Activated naive CD4-positive, alpha-beta T cell treated with anti-CD3 and anti-CD28 coated beads, Interleukin-2, amount 50 U/mL, for 24 hours (primary cell): ENCODE measurements at regions not wholly inside any gene's neighbourhood (a gene's known extent, or its start where the extent isn't known, plus 50 kb on each side); places are given as distances from the start of the nearest gene placed in this dataset.
"Not testable (repeated sequence)": the region's sequence is repeated elsewhere in the genome, so short reads cannot be mapped to it uniquely, and the experiment has no call there.

Source experiments
- H3K27ac Mint-ChIP-seq: one replicate; pipeline ENCODE4 v1.8.0; 2021; ENCODE audit warnings: mild to moderate bottlenecking, mixed read lengths
- H3K27me3 Mint-ChIP-seq: one replicate; pipeline ENCODE4 v1.8.0; 2021; ENCODE audit warnings: mixed read lengths
- H3K36me3 Mint-ChIP-seq: one replicate; pipeline ENCODE4 v1.8.0; 2021; ENCODE audit warnings: mixed read lengths
- H3K4me1 Mint-ChIP-seq: one replicate; pipeline ENCODE4 v1.8.0; 2021; ENCODE audit warnings: mixed read lengths
- H3K4me3 Mint-ChIP-seq: one replicate; pipeline ENCODE4 v1.8.0; 2021; ENCODE audit warnings: mild to moderate bottlenecking, mixed read lengths
- H3K9me3 Mint-ChIP-seq: one replicate; pipeline ENCODE4 v1.8.0; 2021; ENCODE audit warnings: mixed read lengths

DNA sequence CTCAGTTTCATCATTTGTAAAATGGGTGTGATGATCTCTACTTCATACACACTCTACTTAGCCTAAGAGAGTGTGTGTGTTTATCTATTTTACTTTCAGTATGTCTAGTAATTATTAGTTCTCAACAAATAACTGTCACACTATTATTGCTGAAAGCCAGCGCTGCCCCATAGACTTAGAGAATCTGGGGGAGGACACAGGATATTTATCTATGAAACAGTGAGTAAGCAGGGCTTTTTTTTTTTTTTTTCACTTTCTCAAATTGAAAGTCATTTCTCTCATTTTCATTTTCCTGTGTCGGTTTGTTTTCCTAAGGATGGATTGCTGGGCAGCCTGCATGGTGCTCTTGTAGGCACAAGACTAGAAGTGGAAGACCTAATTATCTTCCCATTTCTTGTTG, 248.4 kb upstream of the RPS23 start:
- Mint-ChIP-seq H3K27ac (no peak overlapping the region), H3K4me3 (no peak overlapping the region), H3K27me3 (no peaks in the 10 kb centered on the region), H3K4me1 (no peaks in the 10 kb centered on the region), H3K36me3 (no peaks in the 10 kb centered on the region), H3K9me3 (no peaks in the 10 kb centered on the region)

DNA sequence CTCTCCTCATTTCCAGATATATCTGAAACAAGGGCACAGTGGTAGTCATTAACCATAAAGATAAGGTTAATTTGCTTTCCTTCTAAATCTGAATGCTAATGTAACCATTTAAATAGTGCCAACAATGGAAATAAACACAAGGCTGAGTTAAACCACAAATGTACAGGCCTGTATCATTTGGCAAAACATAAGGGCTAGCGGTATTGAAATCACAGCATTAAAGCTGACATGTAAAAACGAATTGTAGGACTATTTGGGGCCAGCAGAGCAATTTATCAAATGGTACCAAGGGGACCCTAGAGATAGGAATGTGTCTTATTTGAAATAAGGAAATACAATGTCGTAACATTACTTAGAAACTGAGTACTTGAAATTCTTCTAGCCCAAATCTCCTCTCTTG, 247.5 kb upstream of the RPS23 start:
- Mint-ChIP-seq H3K4me1 (no peaks in the 10 kb centered on the region), H3K36me3 (no peaks in the 10 kb centered on the region), H3K4me3 (no peak overlapping the region), H3K9me3 (no peaks in the 10 kb centered on the region), H3K27me3 (no peaks in the 10 kb centered on the region), H3K27ac (no peak overlapping the region)

DNA sequence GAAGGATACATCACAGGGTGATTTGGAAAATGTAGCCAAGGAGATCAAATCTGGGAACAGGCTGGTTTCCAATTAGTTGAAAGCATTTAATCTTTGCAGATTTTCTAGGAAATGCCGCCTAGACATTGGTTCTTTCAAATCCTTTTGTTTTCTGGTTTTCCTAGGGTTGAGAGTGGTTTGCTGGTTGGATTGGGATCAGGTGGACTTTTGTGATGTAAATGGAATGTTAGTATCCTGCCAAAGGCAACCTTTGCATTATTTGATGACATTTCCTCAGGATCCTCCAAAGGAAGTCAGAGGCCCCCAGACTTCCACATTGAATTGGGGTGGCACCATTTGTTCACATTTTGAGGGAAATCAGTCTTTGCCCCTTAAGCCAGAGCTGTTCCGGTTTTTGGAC, 245.5 kb upstream of the RPS23 start:
- Mint-ChIP-seq H3K4me1 (no peaks in the 10 kb centered on the region), H3K4me3 (no peak overlapping the region), H3K9me3 (no peaks in the 10 kb centered on the region), H3K36me3 (no peaks in the 10 kb centered on the region), H3K27ac (no peak overlapping the region), H3K27me3 (no peaks in the 10 kb centered on the region)

DNA sequence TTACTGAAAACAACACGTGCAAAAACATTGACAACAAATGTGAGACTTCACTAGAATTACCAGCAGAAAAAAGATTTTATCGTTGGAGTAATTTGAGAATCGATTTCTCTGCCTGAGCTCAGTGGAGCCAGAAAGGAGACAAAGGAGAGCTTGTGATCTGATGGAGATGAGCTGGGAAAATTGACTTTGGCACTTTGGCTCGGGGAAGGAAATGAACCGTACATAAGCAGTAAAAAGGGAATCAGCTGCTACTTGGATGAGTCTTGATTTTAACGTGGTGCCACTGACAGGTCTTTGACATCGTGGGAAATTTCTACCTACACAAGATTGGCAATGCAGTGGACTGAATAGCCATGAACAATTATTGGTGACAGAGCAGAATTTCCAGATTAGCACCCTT, 244.7 kb upstream of the RPS23 start:
- H3K9me3 Mint-ChIP-seq: no peaks in the 10 kb centered on the region

DNA sequence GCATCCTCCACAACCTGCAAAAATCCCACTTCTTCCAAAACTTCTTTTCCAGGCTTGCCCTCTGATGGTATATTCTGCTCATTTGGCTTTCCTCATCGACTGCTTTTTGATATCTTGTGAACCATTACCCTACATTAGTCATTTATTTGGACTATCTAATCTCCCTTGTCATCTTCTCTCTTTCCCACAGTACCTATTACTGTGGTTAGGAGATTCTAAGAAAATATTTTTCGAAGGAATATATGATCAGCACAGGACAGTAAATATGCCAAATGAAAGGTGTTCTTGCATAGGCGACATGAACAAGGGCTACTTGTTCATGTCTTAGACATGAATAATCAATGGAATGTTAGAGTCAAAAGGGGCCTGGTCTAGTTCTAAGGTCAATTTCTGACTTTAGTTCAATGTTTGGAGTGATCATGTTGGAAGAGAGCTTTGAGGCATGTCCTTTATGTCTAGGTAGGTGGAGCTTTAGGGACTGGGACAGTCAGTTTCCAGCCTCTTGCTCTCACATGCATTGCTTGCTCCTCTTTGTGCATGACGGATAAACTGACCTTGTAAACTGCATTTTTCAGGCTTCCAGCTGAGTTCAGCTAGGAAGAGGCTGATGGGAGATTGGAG, 243.4 kb upstream of the RPS23 start:
- Mint-ChIP-seq H3K9me3 (no peaks in the 10 kb centered on the region), H3K27ac (no peak overlapping the region), H3K4me3 (no peak overlapping the region), H3K27me3 (no peaks in the 10 kb centered on the region), H3K4me1 (no peaks in the 10 kb centered on the region), H3K36me3 (no peaks in the 10 kb centered on the region)

More for the DNA sequence above, 244.7 kb upstream of the RPS23 start:
- H3K27ac Mint-ChIP-seq: no peak overlapping the region
- H3K4me1 Mint-ChIP-seq: no peaks in the 10 kb centered on the region
- H3K4me3 Mint-ChIP-seq: no peak overlapping the region
- no peaks in the 10 kb centered on the region for H3K36me3 Mint-ChIP-seq
- H3K27me3 Mint-ChIP-seq: no peaks in the 10 kb centered on the region

DNA sequence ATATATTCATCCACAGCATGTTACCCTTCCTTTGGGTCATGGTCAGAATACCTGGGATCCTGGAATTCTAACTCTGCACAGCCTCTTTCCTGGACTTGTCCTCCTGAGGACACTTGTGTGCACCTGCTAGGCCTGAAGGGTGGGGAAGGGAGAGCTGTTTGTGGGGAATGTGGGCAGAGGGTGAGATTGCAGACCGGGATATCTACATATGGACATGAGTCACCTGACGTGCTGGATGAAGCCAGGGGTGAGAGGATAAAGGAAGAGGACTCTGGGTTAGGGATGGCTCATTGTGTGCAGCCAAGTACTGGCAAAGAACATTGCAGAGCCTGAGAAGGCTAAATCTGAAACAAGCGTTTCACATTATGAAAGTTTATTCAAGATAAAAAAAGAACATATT, 241.4 kb upstream of the RPS23 start:
- H3K9me3 Mint-ChIP-seq: no peaks in the 10 kb centered on the region
- H3K4me1 Mint-ChIP-seq: no peaks in the 10 kb centered on the region
- no peaks in the 10 kb centered on the region for H3K27me3 Mint-ChIP-seq
- no peak overlapping the region for H3K4me3 Mint-ChIP-seq
- H3K27ac Mint-ChIP-seq: no peak overlapping the region
- no peaks in the 10 kb centered on the region for H3K36me3 Mint-ChIP-seq

DNA sequence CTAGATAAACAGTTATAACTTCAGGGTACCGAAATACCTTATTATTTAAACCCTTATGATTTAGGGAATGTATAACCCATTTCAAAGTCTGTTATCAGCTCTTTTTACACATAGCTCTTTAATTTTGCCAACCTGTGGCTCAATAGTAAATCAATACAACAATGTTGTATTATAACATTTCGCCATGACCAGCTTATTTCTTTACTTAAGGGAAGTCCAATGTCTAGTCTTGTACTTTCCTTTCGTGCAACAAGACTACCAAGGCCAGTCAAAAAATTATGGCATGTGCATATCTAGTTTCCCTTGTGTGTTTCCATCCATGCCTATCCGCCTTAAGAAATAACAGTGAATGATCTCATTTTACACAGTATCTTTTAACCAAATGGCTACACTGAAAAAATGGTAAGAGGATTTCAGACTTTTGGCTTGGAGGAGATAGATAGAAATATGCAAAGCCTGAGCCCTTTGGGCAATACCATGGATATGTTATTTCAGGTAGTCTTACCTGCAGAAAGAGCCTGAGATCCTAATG, 239.5 kb upstream of the RPS23 start:
- Mint-ChIP-seq H3K36me3 (no peaks in the 10 kb centered on the region), H3K27ac (no peak overlapping the region), H3K27me3 (no peaks in the 10 kb centered on the region), H3K4me3 (no peak overlapping the region), H3K4me1 (no peaks in the 10 kb centered on the region), H3K9me3 (no peaks in the 10 kb centered on the region)

DNA sequence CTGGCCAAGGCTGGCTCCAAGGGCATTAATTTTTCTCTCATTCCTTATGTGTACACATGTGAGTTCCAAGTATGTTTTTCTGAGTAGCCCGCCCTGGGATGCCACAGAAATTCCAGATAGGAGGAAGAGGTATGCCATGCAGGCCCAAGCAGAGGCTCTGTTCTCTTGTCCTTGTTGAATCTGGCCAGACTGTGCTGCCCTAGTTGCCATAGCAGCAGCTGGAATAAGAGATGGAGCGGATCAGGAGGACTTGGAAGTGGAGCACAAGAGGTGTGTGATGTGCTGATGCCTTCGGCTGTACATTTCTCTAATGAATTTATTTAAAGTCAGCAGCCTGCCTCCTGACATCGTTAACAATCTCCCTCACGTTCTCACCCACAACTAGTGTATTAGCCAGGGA, 235.6 kb upstream of the RPS23 start:
- Mint-ChIP-seq H3K9me3 (peaks cover 3% of the 10 kb centered on the region), H3K27ac (no peak overlapping the region), H3K4me1 (no peaks in the 10 kb centered on the region), H3K4me3 (no peak overlapping the region), H3K27me3 (no peaks in the 10 kb centered on the region), H3K36me3 (no peaks in the 10 kb centered on the region)

DNA sequence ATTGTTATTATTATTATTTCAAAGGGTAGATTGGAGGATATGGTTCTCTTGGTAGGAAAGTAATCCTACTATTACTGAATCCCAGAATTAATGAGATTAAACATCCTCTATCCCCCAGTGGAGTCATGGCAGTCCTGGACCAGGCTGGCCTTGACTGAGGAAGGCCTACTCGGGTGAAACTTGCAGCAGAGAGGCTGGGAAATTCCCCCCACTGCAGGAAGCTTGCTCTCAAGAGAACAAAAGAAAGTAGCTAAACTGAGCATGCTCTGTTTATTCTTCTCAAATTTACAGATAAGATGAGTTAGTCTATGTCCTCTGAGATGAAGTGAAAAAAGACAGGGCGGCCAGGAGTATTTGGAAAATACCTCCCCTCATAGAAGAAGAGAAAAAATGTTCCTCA, 233.9 kb upstream of the RPS23 start:
- no peak overlapping the region for H3K27ac Mint-ChIP-seq
- H3K4me1 Mint-ChIP-seq: no peaks in the 10 kb centered on the region

DNA sequence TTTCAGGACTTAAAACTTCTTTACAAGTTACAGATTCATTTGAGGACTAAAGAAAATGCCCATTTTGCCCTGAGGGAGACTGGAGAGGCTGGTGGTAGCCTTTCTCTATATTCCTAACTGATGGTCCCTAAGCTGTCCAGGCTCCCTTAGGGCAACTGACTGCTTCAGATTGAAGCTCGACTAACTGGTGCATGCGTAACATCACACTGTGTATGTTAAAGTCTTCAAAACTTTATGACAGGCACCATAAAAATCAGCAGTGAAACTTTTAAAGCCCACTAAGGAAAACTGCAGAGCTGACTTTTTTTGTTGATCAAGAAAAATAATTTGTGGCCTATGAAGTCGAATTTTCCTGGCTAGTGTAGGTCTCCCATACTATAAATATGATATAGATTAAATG, 233.0 kb upstream of the RPS23 start:
- H3K36me3 Mint-ChIP-seq: no peaks in the 10 kb centered on the region
- H3K27me3 Mint-ChIP-seq: peaks cover 3% of the 10 kb centered on the region
- H3K9me3 Mint-ChIP-seq: peaks cover 13% of the 10 kb centered on the region
- H3K4me1 Mint-ChIP-seq: no peaks in the 10 kb centered on the region
- no peak overlapping the region for H3K4me3 Mint-ChIP-seq
- no peak overlapping the region for H3K27ac Mint-ChIP-seq

More for the DNA sequence above, 233.9 kb upstream of the RPS23 start:
- H3K9me3 Mint-ChIP-seq: peaks cover 13% of the 10 kb centered on the region
- no peak overlapping the region for H3K4me3 Mint-ChIP-seq
- H3K27me3 Mint-ChIP-seq: peaks cover 3% of the 10 kb centered on the region
- H3K36me3 Mint-ChIP-seq: no peaks in the 10 kb centered on the region

DNA sequence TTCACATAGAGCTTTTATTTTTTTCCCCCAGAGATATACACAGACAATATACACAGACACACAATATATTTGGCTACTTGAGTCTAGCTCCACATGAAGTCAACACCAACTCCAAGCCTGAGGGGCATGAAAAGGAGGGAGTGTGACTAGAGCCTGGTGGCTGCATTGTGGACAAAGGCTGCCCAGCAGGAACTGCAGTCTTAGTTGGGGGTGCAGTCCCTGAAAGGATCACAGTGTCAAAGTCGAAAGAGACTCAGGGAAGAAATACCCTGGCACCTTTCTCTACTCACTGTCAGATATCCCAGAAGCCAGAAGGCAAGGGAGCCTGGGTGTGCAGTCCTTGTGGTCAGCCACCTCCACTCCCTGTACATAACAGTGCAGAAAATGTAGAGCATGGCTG, 231.6 kb upstream of the RPS23 start:
- no peak overlapping the region for H3K4me3 Mint-ChIP-seq
- H3K36me3 Mint-ChIP-seq: no peaks in the 10 kb centered on the region
- H3K9me3 Mint-ChIP-seq: peaks cover 13% of the 10 kb centered on the region
- no peak overlapping the region for H3K27ac Mint-ChIP-seq
- no peaks in the 10 kb centered on the region for H3K4me1 Mint-ChIP-seq
- H3K27me3 Mint-ChIP-seq: peaks cover 3% of the 10 kb centered on the region

DNA sequence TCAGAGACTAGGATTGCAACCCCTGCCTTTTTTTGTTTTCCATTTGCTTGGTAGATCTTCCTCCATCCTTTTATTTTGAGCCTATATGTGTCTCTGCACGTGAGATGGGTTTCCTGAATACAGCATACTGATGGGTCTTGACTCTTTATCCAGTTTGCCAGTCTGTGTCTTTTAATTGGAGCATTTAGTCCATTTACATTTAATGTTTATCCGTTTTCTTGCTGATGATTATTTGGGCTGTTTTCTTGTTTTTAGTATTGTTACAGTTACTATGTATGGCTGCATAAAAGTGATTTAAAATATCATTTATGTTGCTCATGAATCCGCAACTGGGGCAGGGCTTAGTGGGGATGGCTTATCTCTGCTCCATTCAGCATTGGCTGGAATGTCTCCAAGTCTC, 228.2 kb upstream of the RPS23 start:
- H3K27me3 Mint-ChIP-seq, H3K4me3 Mint-ChIP-seq, H3K36me3 Mint-ChIP-seq, H3K4me1 Mint-ChIP-seq, H3K27ac Mint-ChIP-seq: not testable (repeated sequence)
- peaks cover 13% of the 10 kb centered on the region for H3K9me3 Mint-ChIP-seq

DNA sequence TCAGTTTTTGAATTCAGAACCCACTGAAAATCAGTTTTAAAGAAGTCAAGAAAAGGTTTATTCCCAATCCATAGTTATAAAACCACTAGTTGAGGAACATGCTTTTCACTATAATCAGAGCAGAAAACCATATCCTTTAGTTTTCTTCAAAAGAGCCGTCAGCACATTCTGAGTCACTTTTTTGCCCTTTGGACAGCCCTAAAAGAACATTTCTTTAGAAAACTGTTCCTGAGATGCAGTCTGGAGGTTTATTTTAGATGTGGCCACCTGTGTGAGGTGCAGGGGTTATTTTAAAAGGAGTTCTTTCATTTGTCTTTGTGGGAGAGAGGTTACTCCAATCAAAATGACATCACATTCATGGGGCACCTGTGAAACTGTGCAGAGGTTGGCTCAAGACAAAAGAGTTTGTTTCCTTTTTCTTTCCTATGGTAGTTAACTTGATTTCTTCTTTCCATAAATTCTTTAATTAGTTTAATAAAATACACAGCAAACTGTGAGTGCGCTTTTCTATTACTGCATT, 221.6 kb upstream of the RPS23 start:
- Mint-ChIP-seq H3K27ac (no peak overlapping the region), H3K4me3 (no peak overlapping the region), H3K4me1 (no peaks in the 10 kb centered on the region), H3K9me3 (no peaks in the 10 kb centered on the region), H3K36me3 (no peaks in the 10 kb centered on the region), H3K27me3 (peaks cover 2% of the 10 kb centered on the region)

DNA sequence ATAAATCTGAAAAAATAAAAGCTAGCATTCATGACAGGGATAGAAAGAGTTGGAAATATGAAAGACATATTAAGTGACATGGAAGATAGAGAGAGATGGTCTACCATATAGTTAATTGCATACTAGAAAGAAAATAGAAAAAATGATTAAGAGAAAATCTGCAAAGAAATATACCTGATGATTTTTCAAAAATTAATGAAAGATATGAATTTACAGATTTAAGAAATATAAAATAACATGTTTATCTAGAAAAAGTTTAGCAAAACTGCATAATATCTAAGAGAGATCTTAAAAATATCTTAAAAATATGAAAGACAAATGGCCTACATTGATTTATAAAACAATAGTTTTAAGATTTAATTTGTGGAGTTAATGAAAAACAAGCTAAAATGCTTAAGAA, 219.1 kb upstream of the RPS23 start:
- Mint-ChIP-seq H3K4me3 (no peak overlapping the region), H3K4me1 (no peaks in the 10 kb centered on the region), H3K27ac (no peak overlapping the region), H3K9me3 (no peaks in the 10 kb centered on the region), H3K27me3 (peaks cover 2% of the 10 kb centered on the region), H3K36me3 (no peaks in the 10 kb centered on the region)

DNA sequence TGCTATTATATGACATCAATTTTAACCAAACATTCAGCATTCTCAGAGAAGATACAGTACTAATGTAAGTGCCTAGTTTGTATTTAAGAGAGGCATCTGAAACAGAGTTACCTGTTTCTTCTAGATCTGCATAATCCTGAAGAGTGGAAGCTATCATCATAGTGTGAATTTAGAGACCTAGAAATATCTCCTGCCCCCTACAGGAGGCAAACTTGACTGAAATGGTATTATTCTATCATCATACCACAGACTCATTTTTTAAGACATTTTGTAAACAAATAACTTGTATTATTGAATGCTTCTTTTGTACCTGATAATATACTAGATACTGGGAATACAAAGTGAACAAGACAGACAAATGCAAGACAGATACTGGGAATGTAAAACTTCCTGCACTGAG, 216.8 kb upstream of the RPS23 start:
- no peak overlapping the region for H3K4me3 Mint-ChIP-seq
- H3K27me3 Mint-ChIP-seq: peaks cover 2% of the 10 kb centered on the region
- H3K27ac Mint-ChIP-seq: no peak overlapping the region
- no peaks in the 10 kb centered on the region for H3K4me1 Mint-ChIP-seq
- no peaks in the 10 kb centered on the region for H3K36me3 Mint-ChIP-seq
- no peaks in the 10 kb centered on the region for H3K9me3 Mint-ChIP-seq

DNA sequence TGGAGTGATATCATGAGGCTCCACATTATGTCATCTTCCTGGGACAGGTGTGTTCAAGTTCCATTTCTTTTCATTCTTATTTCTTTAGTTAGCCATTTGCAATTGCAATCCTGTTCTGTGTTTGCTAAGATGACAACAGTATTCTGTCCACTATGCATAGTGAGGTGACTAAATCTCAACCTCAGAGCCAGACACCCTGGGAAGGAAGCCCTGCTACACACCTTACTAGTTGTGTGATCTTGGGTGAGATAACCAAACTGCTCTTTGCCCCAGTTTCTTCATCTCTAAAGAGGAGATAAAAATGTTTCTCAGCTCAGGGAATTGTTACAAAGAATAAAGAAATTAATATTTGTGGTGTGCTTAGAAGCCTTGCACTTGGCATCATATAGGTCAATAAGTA, 215.1 kb upstream of the RPS23 start:
- H3K27me3 Mint-ChIP-seq: peaks cover 2% of the 10 kb centered on the region
- H3K36me3 Mint-ChIP-seq: no peaks in the 10 kb centered on the region
- no peak overlapping the region for H3K4me3 Mint-ChIP-seq
- H3K4me1 Mint-ChIP-seq: no peaks in the 10 kb centered on the region
- H3K9me3 Mint-ChIP-seq: no peaks in the 10 kb centered on the region
- no peak overlapping the region for H3K27ac Mint-ChIP-seq

DNA sequence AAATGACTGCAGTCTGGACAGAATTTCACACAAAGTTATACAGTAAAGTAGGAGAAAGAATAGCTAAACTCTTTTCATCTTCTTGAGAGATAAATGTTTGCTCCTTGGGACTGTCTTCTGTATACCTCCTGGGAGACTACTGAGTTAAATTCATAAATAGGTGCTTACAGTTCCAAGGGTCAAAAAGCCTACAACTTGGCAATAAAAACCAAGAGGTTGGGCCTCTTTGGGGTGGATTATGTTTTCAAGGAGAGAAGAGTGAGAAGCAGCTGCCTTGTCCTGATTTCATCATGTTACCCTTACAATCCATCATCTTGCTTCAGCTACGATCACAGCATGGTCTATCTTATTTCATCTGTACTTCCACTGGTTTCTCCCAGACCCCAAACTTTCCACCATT, 213.2 kb upstream of the RPS23 start:
- no peak overlapping the region for H3K4me3 Mint-ChIP-seq
- H3K27ac Mint-ChIP-seq: no peak overlapping the region
- peaks cover 2% of the 10 kb centered on the region for H3K27me3 Mint-ChIP-seq
- no peaks in the 10 kb centered on the region for H3K4me1 Mint-ChIP-seq
- H3K9me3 Mint-ChIP-seq: no peaks in the 10 kb centered on the region
- no peaks in the 10 kb centered on the region for H3K36me3 Mint-ChIP-seq
